C4-2B (cell line): ENCODE measurements at regions not wholly inside any gene's neighbourhood (a gene's known extent, or its start where the extent isn't known, plus 50 kb on each side); places are given as distances from the start of the nearest gene placed in this dataset.

Source experiments
- H3K27ac ChIP-seq: fragments of 450-650 bp; 2 replicates; pipeline ENCODE4 v1.5.1; 2017
- ZFX ChIP-seq: fragments of 450-650 bp; IDR thresholded peaks from 2 replicates; pipeline ENCODE4 v1.6.1; 2017
- TF ChIP-seq, protein P1 (sequence below): fragments of 450-650 bp; conservative IDR thresholded peaks from 2 replicates; pipeline ENCODE4 v1.5.1; 2017; ENCODE audit warnings: mild to moderate bottlenecking

DNA sequence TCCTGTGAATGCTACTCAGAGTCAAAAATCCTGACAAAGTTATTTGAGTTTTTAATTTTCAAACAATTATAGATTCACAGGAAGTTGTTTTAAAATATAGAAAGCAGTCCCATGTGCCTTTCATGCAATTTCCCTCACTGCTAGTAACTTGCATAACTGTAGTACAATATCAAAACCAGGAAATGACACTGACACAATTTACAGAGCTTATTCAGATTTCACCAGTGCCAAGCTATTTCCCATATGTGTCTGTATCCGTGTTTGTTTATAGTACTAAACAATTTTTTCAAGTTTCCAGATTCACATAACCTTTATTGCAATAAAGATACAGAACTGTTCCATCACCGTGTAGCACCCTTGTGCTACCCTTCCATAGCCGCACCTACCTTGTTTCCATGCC, 934.6 kb downstream of the PCDH17 start:
- H3K27ac ChIP-seq, result no peak overlapping the region
- no peak for TF ChIP-seq ZFX
- TF ChIP-seq, protein P1, sequence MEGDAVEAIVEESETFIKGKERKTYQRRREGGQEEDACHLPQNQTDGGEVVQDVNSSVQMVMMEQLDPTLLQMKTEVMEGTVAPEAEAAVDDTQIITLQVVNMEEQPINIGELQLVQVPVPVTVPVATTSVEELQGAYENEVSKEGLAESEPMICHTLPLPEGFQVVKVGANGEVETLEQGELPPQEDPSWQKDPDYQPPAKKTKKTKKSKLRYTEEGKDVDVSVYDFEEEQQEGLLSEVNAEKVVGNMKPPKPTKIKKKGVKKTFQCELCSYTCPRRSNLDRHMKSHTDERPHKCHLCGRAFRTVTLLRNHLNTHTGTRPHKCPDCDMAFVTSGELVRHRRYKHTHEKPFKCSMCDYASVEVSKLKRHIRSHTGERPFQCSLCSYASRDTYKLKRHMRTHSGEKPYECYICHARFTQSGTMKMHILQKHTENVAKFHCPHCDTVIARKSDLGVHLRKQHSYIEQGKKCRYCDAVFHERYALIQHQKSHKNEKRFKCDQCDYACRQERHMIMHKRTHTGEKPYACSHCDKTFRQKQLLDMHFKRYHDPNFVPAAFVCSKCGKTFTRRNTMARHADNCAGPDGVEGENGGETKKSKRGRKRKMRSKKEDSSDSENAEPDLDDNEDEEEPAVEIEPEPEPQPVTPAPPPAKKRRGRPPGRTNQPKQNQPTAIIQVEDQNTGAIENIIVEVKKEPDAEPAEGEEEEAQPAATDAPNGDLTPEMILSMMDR, result no peak

DNA sequence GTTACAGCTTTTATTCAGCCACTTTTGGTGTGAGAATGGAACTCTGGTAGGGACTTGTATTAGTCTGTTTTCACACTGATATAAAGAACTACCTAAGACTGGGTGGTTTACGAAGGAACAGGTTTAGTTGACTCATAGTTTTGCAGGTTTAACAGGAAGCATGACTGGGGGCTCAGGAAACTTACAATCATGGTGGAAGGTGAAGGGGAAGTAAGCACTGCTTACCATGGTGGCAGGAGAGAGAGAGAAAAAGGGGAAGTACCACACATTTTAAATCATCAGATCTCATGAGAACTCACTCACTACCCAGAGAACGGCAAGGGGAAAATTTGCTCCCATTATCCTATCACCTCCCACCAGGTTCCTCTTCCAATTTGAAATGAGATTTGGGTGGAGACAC, 942.2 kb downstream of the PCDH17 start:
- H3K27ac ChIP-seq, result no peak overlapping the region
- no peak for TF ChIP-seq ZFX
- TF ChIP-seq, protein P1, result no peak

DNA sequence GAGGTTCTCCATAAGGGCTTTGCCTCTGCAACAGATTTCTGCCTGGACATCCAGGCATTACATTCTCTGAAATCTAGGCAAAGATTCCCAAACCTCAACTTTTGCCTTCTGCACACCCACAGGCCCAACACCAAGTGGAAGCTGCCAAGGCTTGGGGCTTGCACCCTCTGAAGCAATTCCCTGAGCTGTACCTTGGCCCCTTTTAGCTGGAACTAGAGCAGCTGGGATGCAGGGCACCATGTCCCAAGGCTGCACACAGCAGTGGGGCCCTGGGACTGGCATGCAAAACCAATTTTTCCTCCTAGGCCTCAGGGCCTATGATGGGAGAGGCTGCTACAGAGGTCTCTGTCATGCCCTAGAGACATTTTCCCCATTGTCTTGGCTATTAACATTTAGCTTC, 943.2 kb downstream of the PCDH17 start:
- no peak overlapping the region for H3K27ac ChIP-seq
- no peak for TF ChIP-seq ZFX
- TF ChIP-seq, protein P1, result no peak

DNA sequence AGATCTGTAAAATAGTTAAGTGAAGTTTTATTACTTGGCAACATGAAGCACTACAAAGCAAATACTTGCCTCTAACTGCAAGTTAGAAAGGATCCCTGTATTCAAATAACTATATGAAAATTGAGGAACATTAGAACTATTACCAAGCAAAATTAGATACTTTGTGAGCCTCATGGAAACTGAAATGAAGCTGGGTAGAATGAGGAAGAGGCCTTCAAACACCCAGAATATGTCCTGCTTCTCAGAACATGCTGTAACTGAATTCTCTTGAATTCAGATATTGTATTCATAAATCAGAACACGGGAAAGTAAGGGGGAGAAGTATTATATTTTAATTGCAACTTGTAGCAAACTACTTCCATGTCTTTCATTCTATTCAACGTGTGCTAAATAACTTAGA, 947.9 kb downstream of the PCDH17 start:
- TF ChIP-seq, protein P1, result no peak
- no peak for TF ChIP-seq ZFX
- H3K27ac ChIP-seq, result no peak overlapping the region

DNA sequence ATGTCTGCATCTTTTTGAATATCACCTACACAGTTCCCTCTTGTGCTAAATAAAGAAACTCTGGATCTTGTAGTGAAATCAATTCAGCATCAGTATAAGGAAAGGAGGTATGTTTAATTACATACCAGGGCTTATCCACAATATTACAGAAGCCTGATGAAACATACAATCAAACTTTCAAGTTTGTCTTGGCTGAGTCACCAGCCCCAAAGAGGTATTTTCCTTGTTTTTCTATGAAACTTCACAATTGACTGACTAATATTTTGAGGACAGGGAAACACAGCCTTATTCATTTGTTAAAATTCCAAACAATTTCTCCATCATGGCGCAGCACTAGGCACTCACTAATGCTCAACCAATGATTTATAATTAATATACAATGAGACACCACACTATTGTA, 952.4 kb downstream of the PCDH17 start:
- H3K27ac ChIP-seq, result no peak overlapping the region
- no peak for TF ChIP-seq ZFX
- TF ChIP-seq, protein P1, result no peak

DNA sequence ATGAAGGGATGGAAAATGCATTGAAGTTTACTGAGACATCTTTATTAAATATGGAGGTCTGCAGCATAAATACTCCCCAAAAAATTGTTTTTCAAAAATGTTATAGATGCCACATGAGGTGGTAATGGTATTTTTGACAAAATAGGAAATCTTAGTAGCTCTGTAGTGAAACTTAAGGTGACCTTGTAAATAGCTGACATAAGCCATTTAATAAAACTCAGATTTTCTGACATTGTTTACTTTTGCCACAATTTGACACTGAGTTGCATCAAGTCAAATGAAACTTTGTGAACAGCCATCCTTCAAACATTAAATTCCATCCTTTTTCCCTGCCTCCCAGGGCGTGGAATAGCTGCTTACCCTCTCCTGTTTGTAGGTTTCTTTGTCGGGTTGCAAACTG, 953.1 kb downstream of the PCDH17 start:
- H3K27ac ChIP-seq, result no peak overlapping the region

DNA sequence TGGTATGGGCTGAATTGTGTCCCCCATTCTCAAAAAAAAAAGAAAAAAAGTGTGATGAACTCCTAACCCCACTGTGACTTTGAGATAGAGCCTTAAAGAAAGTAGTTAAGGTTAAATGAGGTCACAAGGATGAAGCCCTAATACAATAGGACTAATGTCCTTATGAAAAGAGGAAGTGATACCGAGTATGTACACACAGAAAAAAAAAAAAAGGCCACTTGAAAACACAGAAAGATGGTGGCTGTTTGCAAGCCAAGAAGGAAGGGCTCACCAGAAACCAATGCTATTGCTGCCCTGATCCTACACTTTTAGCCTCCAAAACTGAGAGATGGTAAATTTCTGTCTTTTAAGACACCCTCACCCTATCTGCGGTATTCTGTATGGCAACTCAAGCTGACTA, 955.6 kb downstream of the PCDH17 start:
- TF ChIP-seq, protein P1, result no peak
- no peak for TF ChIP-seq ZFX
- H3K27ac ChIP-seq, result no peak overlapping the region

More for the DNA sequence above, 953.1 kb downstream of the PCDH17 start:
- TF ChIP-seq, protein P1, result no peak
- TF ChIP-seq ZFX, result no peak
